ENCODE measurements at regions not wholly inside any gene's neighbourhood (a gene's known extent, or its start where the extent isn't known, plus 50 kb on each side); places are given as distances from the start of the nearest gene placed in this dataset.

DNA sequence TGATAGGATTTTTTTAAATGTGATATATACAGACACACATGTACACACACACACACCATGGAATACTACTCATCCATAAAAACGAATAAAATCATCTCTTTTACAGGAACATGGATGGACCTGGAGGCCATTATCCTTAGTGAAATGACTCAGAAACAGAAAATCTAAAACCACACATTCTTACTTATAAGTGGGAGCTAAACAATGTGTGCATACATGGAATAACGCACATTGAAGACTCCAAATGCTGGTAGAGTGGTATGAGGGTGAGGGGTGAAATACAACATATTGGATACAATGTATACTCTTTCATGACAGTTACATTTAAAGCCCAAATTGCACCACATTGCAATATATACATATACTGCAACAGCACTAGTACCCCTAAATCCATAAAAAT, 120.2 kb upstream of the ADGRL3 start:
- no peak for DNase-seq

DNA sequence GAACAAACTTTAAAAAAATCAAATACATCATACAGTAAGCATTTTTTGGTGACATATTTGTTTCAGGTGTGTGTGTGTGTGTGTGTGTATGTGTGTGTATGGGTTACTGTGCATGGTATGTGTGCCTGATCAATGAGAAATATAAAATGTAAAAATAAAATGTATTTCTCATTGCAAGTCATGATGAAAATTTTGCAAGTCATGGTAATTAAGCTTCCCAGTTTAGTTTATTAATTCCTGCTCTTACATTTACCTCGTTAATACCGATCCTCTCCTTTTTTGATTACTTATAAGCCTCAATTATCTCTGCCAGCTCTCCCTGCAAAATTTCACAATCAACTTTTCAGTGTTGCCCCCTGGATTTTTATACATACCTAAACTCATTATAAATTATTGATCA, 114.6 kb upstream of the ADGRL3 start:
- no peak for DNase-seq

DNA sequence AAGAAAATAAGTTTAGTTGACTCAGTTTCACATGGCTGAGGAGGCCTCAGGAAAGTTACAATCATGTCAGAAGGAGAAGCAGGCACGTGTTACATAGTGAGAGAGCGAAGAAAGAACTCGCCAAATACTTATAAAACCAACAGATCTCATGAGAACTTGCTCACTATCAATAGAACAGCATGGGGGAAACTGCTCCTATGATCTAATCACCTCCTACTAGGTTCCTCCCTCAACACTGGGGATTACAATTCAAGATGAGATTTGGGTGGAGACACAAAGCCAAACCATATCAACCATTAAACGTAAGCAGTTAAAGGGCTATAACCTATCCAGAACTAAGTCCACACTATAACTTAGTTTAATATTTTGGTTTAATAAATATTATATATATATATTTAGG, 113.8 kb upstream of the ADGRL3 start:
- DNase-seq = no peak

DNA sequence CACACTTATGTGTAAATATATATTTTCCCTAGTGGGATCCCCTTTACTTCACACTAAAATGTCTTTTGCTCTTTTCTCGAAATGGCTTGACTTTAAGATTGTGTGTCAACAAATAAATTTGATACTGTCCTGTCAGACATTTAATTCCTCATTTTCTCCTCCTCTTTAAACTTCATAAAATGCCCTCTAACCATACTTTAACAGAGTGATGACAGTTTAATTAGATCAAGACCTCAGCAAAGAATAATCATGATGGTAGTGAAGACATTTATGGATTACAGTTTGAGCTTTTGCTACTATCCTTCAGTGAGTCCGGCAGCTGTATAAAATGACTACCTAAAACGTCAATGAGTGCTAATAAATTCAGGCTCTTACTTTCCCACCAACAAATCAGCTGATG, 113.1 kb upstream of the ADGRL3 start:
- no peak for DNase-seq

DNA sequence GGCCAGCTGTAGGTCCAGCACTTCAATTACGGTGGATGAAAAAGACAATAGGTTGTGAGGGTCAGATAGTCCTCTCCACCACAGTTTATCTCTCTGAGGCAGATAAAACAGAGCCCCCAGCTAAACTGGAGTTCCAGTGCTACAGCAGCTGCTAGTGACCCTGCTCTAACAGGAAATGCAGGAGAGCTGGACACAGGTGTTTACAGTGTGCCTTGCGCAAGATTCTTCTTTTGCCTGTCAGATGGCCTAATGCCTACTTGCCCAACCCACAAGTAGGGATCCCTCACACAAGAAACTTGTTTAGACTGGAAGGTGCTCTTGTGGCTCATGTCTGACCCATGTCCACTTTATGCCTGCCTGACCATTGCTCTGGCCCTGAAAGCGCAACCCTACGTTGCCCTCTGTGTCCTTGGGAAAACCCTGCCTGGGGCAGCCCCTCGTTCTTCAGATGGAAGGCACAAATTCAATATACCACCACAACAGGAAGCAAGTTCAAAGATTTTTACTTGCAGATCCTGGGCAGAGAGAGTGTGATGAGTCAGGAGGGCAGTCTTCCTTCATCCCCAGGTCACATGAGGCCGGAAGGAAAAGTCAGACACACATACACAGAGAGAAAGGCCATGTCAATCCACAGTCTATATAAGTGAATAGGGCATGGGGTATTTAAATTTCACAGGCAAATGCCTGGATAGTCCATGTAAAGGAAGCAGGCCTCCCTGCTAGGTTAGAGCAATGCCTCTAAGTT, 105.1 kb upstream of the ADGRL3 start:
- no peak for DNase-seq

DNA sequence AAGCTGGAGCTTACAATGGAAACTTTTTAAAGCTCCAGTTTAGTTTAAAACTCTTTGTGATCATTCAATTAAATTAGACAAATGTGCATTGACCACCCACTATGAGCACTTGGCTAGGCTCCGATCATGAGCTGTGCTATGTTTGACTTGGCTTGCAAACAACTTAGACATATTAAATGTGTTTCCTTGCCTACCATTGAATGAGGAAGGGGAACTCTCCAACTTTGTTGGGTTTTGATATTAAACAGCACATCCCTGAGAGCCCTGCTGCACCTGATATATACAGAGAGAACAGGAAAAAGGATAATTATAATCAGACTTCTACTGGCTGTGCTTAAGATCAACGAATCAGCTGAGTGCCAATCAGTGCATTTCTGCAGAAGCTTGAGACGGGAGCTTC, 71.4 kb upstream of the ADGRL3 start:
- DNase-seq = no peak

DNA sequence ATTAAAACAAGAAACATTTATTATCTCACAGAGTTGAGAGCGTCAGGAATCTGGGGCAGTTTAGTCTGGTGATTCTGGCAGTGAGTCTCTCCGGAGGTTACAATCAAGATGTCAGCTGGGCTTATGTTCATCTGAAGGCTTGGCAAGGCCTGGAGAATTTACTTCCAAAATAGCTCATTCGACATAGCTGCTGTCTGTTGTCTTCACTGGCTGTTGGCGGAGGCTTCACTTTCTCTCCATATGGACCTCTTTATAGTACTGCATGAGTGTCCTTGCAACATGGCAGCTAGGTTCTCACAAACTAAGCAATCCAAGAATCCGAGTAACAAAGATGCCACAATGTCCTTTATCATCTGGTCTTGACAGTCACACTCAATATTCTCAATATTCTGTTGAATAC, 70.2 kb upstream of the ADGRL3 start:
- no peak for DNase-seq

DNA sequence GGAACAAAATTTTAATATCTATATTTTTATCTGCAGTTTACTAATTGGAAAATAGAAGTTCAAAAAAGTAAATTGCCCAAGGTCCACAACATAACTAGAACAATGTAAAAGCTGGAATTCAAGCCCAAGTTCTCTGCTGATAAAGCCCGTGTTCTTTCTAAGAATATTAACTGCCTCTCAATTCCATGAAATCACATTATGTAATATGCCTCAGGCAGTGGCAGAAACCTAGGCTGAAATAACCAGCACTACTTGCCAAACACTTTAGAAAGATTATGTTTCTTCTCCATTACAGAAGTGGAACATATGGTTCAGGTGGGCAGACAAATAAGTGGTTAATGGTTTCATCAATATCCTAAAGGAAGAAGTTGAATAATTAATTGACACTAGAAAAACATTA, 56.7 kb upstream of the ADGRL3 start:
- DNase-seq = no peak

DNA sequence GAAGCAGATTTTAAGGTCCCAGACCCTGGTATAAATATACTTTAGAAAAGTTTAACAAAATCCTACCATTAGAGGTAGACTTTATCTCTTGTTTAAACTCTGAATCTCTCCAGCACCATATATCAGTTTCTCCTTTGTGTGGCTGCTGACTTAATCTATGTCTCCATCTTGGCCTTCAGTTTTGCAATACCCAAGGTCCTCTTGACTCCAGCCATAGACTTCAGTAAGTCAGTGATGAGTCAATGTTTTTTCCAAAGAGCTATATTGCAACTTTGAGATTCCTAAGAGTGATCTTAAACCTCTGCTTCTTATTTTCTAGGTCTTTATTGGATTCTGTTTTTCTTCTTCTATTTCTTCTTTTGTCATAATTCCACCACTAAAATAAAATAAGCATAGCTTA, 50.8 kb upstream of the ADGRL3 start:
- DNase-seq = no peak
